ENCODE measurements at regions not wholly inside any gene's neighbourhood (a gene's known extent, or its start where the extent isn't known, plus 50 kb on each side); places are given as distances from the start of the nearest gene placed in this dataset.

DNA sequence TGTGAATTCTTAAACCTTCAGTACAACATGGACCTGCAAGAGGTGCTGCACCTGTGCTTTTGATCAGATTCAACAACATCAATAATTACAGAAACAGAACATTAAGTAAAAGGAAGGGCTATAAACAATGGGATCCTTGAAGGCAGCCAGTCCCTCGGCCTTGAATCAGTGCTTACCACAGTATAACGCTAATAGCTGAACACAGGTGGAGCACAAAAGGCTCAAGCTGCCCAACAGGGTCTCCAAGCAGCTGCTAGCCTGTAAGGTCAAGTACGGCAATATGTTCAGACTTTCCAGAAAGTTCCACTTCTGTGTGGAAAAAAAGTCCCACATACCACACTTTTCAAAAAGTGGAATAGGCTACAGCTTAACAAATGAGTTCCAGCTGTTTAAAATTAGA, 61.9 kb upstream of the ITGA1 start:
- TF ChIP-seq, protein P1, sequence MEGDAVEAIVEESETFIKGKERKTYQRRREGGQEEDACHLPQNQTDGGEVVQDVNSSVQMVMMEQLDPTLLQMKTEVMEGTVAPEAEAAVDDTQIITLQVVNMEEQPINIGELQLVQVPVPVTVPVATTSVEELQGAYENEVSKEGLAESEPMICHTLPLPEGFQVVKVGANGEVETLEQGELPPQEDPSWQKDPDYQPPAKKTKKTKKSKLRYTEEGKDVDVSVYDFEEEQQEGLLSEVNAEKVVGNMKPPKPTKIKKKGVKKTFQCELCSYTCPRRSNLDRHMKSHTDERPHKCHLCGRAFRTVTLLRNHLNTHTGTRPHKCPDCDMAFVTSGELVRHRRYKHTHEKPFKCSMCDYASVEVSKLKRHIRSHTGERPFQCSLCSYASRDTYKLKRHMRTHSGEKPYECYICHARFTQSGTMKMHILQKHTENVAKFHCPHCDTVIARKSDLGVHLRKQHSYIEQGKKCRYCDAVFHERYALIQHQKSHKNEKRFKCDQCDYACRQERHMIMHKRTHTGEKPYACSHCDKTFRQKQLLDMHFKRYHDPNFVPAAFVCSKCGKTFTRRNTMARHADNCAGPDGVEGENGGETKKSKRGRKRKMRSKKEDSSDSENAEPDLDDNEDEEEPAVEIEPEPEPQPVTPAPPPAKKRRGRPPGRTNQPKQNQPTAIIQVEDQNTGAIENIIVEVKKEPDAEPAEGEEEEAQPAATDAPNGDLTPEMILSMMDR (IDR thresholded peaks at IDR 0.05; ENCODE audit: low read length) = no peak
- TF ChIP-seq EZH2 (optimal IDR thresholded peaks at IDR 0.05; ENCODE audit: low read depth, low read length) = no peak
- no peak for TF ChIP-seq EZH2phosphoT487 (IDR thresholded peaks at IDR 0.05; ENCODE audit: low read length)
